ENCODE measurements at regions not wholly inside any gene's neighbourhood (a gene's known extent, or its start where the extent isn't known, plus 50 kb on each side); places are given as distances from the start of the nearest gene placed in this dataset.
"Not testable (repeated sequence)": the region's sequence is repeated elsewhere in the genome, so short reads cannot be mapped to it uniquely, and the experiment has no call there.

GRCh38 chr9:94191706-94192105 is 67.4 kb upstream of the ZNF169 start:
- not testable (repeated sequence) for TF ChIP-seq CTCF (conservative IDR thresholded peaks at IDR 0.05; ENCODE audit: low read length); EZH2phosphoT487 (IDR thresholded peaks at IDR 0.05; ENCODE audit: borderline replicate concordance)
